K562 (cell line): ENCODE measurements at regions not wholly inside any gene's neighbourhood (a gene's known extent, or its start where the extent isn't known, plus 50 kb on each side); places are given as distances from the start of the nearest gene placed in this dataset.

Experiments used
- ATAC-seq: fragments of 200-7000 bp; cut with Tn5 transposase; 3 replicates; pipeline ENCODE4 v1.9.1; 2020; ENCODE audit warnings: moderate library complexity
- BruUV-seq: library from RNA; stranded (reverse); fragments of 400-500 nt; replicated peaks from 2 replicates; lab custom pipeline; 2021; lab: Mats Ljungman, UMichigan
- CTCF ChIA-PET: fragments of 300-600 bp; formaldehyde crosslinking; extraction: SDS; loops from one replicate; lab custom pipeline; 2021; ENCODE audit warnings: low intra/inter-chr PET ratio; lab: Yijun Ruan, JAX
- POLR2A ChIA-PET: fragments of 300-600, 350-650 bp; sonication (Branson Sonifier 250); formaldehyde crosslinking; extraction: SDS; loops from one replicate; lab custom pipeline; 2021; ENCODE audit warnings: antibody characterized with exemption, inconsistent platforms; lab: Yijun Ruan, JAX
- DNase-seq, 4 experiments: peaks; one replicate each; pipeline versions ENCODE4 v3.0.0 to v3.0.0-alpha.2; 2011 to 2018; ENCODE audit warnings: low spot score in 3 of 4, mixed read lengths in 3 of 4; ENCODE audit errors: extremely low read depth in 1 of 4
- FAIRE-seq: peaks from 2 replicates; lab custom pipeline; 2011; peaks lifted over from hg19 to GRCh38; lab: Jason Lieb, UNC
- H2AFZ ChIP-seq: 2 replicates; pipeline ENCODE4 v1.6.0; 2011; ENCODE audit warnings: low read depth, low read length, control low read depth, inconsistent platforms
- H3K27ac ChIP-seq: fragments of 200-600 bp; 3 replicates; pipeline ENCODE4 v1.8.0; 2011; ENCODE audit warnings: low read depth, mild to moderate bottlenecking, control low read depth, inconsistent platforms, low read length, moderate library complexity, mixed read lengths; ENCODE audit errors: extremely low read depth
- H3K27me3 ChIP-seq, 2 experiments: fragments of 300-600 bp in 1 of 2; 2 replicates in 1 of 2; 3 replicates in 1 of 2; pipeline versions ENCODE4 v1.6.0 to v1.8.0; 2011; ENCODE audit warnings: inconsistent platforms in 2 of 2, low read length in 2 of 2, mild to moderate bottlenecking in 1 of 2, mixed read lengths in 1 of 2, moderate library complexity in 1 of 2; ENCODE audit not compliant: control insufficient read depth in 2 of 2, insufficient read depth in 2 of 2
- H3K36me3 ChIP-seq: fragments of 300-600 bp; 3 replicates; pipeline ENCODE4 v1.8.0; 2011; ENCODE audit warnings: mild to moderate bottlenecking, low read length, inconsistent platforms; ENCODE audit not compliant: control insufficient read depth, insufficient read depth
- H3K4me1 ChIP-seq, 2 experiments: fragments of 200-600 bp in 1 of 2; replicated peaks in 1 of 2; 2 replicates in 1 of 2; 3 replicates in 1 of 2; pipeline versions ENCODE4 v1.5.1 to v1.8.0; 2011; ENCODE audit warnings: inconsistent platforms in 2 of 2, low read length in 2 of 2, mild to moderate bottlenecking in 1 of 2, mixed read lengths in 1 of 2, moderate library complexity in 1 of 2; ENCODE audit not compliant: control insufficient read depth in 2 of 2, insufficient read depth in 2 of 2
- H3K4me2 ChIP-seq: 2 replicates; pipeline ENCODE4 v1.6.1; 2011; ENCODE audit warnings: low read length, control low read depth, inconsistent platforms, mixed read lengths; ENCODE audit not compliant: insufficient read depth
- H3K4me3 ChIP-seq: fragments of 200-600 bp; sonication (generic), shearing (Covaris generic); 2 replicates; pipeline ENCODE4 v1.5.1; 2016; ENCODE audit warnings: control low read depth, inconsistent platforms
- H3K79me2 ChIP-seq: fragments of 200-600 bp; 3 replicates; pipeline ENCODE4 v1.8.0; 2011; ENCODE audit warnings: low read length, inconsistent platforms; ENCODE audit not compliant: control insufficient read depth, insufficient read depth
- H3K9ac ChIP-seq, 2 experiments: 2 replicates each; pipeline versions ENCODE4 v1.6.0 to v1.6.1; 2011; ENCODE audit warnings: low read depth in 2 of 2, low read length in 2 of 2, control low read depth in 1 of 2, inconsistent platforms in 1 of 2, mild to moderate bottlenecking in 1 of 2, mixed read lengths in 1 of 2; ENCODE audit not compliant: insufficient read depth in 1 of 2
- H3K9me1 ChIP-seq: one replicate; pipeline ENCODE4 v1.6.0; 2011; ENCODE audit warnings: inconsistent platforms, mild to moderate bottlenecking, low read length, moderate library complexity; ENCODE audit not compliant: control insufficient read depth, insufficient read depth
- H3K9me3 ChIP-seq: replicated peaks from 2 replicates; pipeline ENCODE4 v1.5.1; 2011; ENCODE audit warnings: low read depth, low read length, inconsistent platforms; ENCODE audit not compliant: control insufficient read depth, insufficient read depth
- H4K20me1 ChIP-seq: replicated peaks from 2 replicates; pipeline ENCODE4 v1.6.1; 2011; ENCODE audit warnings: low read length, inconsistent platforms, mixed read lengths; ENCODE audit not compliant: control insufficient read depth, insufficient read depth
- ARID3A ChIP-seq: IDR thresholded peaks from 2 replicates; pipeline ENCODE4 v1.6.1; 2012; ENCODE audit warnings: low read depth, low read length, improper control_type of control experiment, borderline replicate concordance
- ATF6 ChIP-seq: sonication (generic); formaldehyde crosslinking; IDR thresholded peaks from 2 replicates; pipeline ENCODE4 v1.4.0; 2020; ENCODE audit warnings: mild to moderate bottlenecking, missing genetic modification reagents
- CREBBP ChIP-seq: IDR thresholded peaks from one replicate; pipeline ENCODE4 v1.6.1; 2012; ENCODE audit warnings: low read depth, mild to moderate bottlenecking, control low read depth, inconsistent platforms, low read length
- DEAF1 ChIP-seq: fragments of 450-650 bp; formaldehyde crosslinking; IDR thresholded peaks from 2 replicates; pipeline ENCODE4 v1.4.0; 2020; ENCODE audit warnings: mild to moderate bottlenecking, moderate library complexity
- FOXA1 ChIP-seq: fragments of 450-650 bp; IDR thresholded peaks from 2 replicates; pipeline ENCODE4 v1.6.1; 2016; ENCODE audit warnings: mild to moderate bottlenecking, borderline replicate concordance
- GATAD2A ChIP-seq: fragments of 450-650 bp; IDR thresholded peaks from 2 replicates; pipeline ENCODE4 v1.6.1; 2017
- HMBOX1 ChIP-seq: sonication (generic); IDR thresholded peaks from 2 replicates; pipeline ENCODE4 v1.6.1; 2016
- IFI16 ChIP-seq: fragments of 250-450 bp; sonication (Bioruptor Pico); IDR thresholded peaks from 2 replicates; pipeline ENCODE4 v2.1.2; 2022; ENCODE audit warnings: mild to moderate bottlenecking, inconsistent platforms
- MCM3 ChIP-seq: fragments of 450-650 bp; IDR thresholded peaks from 2 replicates; pipeline ENCODE4 v1.6.1; 2016
- RBFOX2 ChIP-seq: fragments of 200-400 bp; formaldehyde crosslinking; IDR thresholded peaks from 2 replicates; pipeline ENCODE4 v1.6.1; 2017; ENCODE audit warnings: low read depth, mild to moderate bottlenecking, low read length, moderate library complexity
- RUNX1 ChIP-seq: sonication (generic); IDR thresholded peaks from 2 replicates; pipeline ENCODE4 v1.6.1; 2016; ENCODE audit warnings: antibody characterized with exemption, low read depth
- STAG1 ChIP-seq: sonication (generic); formaldehyde crosslinking; IDR thresholded peaks from 2 replicates; pipeline ENCODE4 v1.5.0; 2020; ENCODE audit warnings: missing genetic modification reagents, borderline replicate concordance
- WHSC1 ChIP-seq: IDR thresholded peaks from one replicate; pipeline ENCODE4 v1.6.1; 2012; ENCODE audit warnings: low read length, control low read depth, inconsistent platforms
- ZBTB1 ChIP-seq: sonication (generic); formaldehyde crosslinking; IDR thresholded peaks from 2 replicates; pipeline ENCODE4 v1.8.1; 2023; ENCODE audit warnings: missing genetic modification reagents, low read depth, mild to moderate bottlenecking, borderline replicate concordance
- ZNF217 ChIP-seq: sonication (generic); formaldehyde crosslinking; IDR thresholded peaks from 2 replicates; pipeline ENCODE4 v1.8.0; 2022; ENCODE audit warnings: mild to moderate bottlenecking, missing genetic modification reagents
- ZNF347 ChIP-seq: fragments of 450-650 bp; formaldehyde crosslinking; IDR thresholded peaks from 2 replicates; pipeline ENCODE4 v1.4.0; 2020; ENCODE audit warnings: low read depth, mild to moderate bottlenecking, moderate library complexity
- ZNF41 ChIP-seq: fragments of 250-450 bp; sonication (Bioruptor Pico); conservative IDR thresholded peaks from 2 replicates; pipeline ENCODE4 v1.4.0; 2020; ENCODE audit warnings: mild to moderate bottlenecking
- ZNF589 ChIP-seq: fragments of 200-800 bp; sonication (Bioruptor generic); IDR thresholded peaks from 2 replicates; pipeline ENCODE4 v1.6.1; 2016; ENCODE audit warnings: low read depth, missing genetic modification characterization, missing compliant biosample characterization
- WGBS: fragments of 100-300 bp; shearing (Covaris generic); methylation state at CpG from one replicate; pipeline ENCODE4 v1.1.6; 2016; ENCODE audit warnings: low coverage, mixed read lengths; ENCODE audit not compliant: insufficient coverage; ENCODE audit errors: missing lambda C conversion rate; 5-methylcytosine and 5-hydroxymethylcytosine counted together
- in situ Hi-C: fragments of 300-500 bp; cut with MboI; formaldehyde crosslinking; loops from 4 replicates; pipeline ENCODE4 v1.15.0; 2018; ENCODE audit warnings: inconsistent platforms, mixed read lengths
- intact Hi-C: fragments of 100-400 bp; cut with micrococcal nuclease; formaldehyde crosslinking; loops from 2 replicates; pipeline ENCODE4 v1.14.2; 2022

DNA sequence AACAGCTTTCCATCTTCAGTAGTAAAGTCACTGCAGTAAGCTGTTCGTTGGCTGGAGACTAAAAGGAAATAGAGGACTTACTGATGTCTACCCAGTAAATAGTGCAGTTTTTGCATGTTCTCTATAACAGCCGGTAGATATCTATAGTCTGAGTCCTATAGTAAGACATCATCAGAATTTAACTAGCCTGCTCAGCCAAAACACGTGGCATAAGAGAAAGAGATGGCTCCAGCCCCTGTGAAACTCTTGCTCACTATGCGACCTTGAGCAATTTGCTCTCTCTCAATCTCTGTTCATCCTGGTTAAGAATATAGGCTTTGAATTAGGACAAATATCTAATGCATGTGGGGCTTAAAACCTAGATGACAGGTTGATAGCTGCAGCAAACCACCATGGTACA, 201.6 kb upstream of the PAPPA start:
- no peak for FAIRE-seq
- no peak overlapping the region for H2AFZ ChIP-seq
- TF ChIP-seq STAG1 (CRISPR knock-in tag) (no peak), MCM3 (no peak), ZNF41 (CRISPR knock-in tag) (no peak), DEAF1 (CRISPR knock-in tag) (no peak), ZNF589 (no peak), IFI16 (no peak), CREBBP (no peak), ZNF347 (CRISPR knock-in tag) (no peak), RUNX1 (no peak), ATF6 (no peak), RBFOX2 (no peak), FOXA1 (no peak), ZBTB1 (no peak), ARID3A (no peak), WHSC1 (no peak), GATAD2A (no peak), ZNF217 (CRISPR knock-in tag) (no peak), HMBOX1 (no peak)

More for the DNA sequence above, 201.6 kb upstream of the PAPPA start:
- Histone ChIP-seq H3K36me3 (no peaks in the 10 kb centered on the region), H3K9ac (no peak overlapping the region), H3K4me3 (no peak overlapping the region), H4K20me1 (no peaks in the 10 kb centered on the region), H3K4me2 (no peak overlapping the region), H3K9me1 (no peaks in the 10 kb centered on the region), H3K79me2 (no peaks in the 10 kb centered on the region), H3K9me3 (no peaks in the 10 kb centered on the region), H3K27ac (no peak overlapping the region), H3K4me1 (no peaks in the 10 kb centered on the region), H3K27me3 (no peaks in the 10 kb centered on the region)
- ChIA-PET CTCF (no interaction called here), POLR2A (no interaction called here)
- BruUV-seq = no TSS peak
- DNase-seq (no peak), ATAC-seq (no peak)
- WGBS = 0% methylated on average over 4 of the region's 4 CpGs
- in situ Hi-C loops = no loop called here
- intact Hi-C loops = no loop called here
